ENCODE measurements at regions not wholly inside any gene's neighbourhood (a gene's known extent, or its start where the extent isn't known, plus 50 kb on each side); places are given as distances from the start of the nearest gene placed in this dataset.

DNA sequence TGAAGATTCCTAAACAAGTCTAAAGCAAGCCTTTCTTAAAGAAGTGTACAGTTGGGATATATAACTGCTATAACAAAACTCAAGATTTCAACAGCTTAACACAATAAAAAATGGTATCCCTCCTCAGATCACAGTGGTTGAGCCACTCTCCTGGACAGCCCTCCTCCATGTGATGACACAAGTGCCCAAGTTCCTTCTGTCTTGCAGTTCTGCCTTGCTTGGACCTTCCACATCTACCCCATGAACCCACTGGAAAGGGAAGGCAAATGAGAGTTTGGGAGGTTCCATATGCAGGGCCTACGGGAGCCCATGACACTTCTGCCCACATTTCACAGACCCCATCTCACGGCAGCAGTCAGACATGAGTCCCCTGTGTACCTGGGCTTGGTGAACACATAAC is 659.2 kb downstream of the UQCRFS1 start:
- TF ChIP-seq, protein P1, sequence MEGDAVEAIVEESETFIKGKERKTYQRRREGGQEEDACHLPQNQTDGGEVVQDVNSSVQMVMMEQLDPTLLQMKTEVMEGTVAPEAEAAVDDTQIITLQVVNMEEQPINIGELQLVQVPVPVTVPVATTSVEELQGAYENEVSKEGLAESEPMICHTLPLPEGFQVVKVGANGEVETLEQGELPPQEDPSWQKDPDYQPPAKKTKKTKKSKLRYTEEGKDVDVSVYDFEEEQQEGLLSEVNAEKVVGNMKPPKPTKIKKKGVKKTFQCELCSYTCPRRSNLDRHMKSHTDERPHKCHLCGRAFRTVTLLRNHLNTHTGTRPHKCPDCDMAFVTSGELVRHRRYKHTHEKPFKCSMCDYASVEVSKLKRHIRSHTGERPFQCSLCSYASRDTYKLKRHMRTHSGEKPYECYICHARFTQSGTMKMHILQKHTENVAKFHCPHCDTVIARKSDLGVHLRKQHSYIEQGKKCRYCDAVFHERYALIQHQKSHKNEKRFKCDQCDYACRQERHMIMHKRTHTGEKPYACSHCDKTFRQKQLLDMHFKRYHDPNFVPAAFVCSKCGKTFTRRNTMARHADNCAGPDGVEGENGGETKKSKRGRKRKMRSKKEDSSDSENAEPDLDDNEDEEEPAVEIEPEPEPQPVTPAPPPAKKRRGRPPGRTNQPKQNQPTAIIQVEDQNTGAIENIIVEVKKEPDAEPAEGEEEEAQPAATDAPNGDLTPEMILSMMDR (IDR thresholded peaks at IDR 0.05; ENCODE audit: extremely low read depth in 1 of 2, insufficient read depth in 1 of 2, low read depth in 1 of 2, low read length in 2 of 2), result no peak
- TF ChIP-seq, protein P2, sequence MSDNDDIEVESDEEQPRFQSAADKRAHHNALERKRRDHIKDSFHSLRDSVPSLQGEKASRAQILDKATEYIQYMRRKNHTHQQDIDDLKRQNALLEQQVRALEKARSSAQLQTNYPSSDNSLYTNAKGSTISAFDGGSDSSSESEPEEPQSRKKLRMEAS (IDR thresholded peaks at IDR 0.05; ENCODE audit: insufficient read depth, insufficient read length), result no peak
- TF ChIP-seq POLR2AphosphoS5 (IDR thresholded peaks at IDR 0.05; ENCODE audit: insufficient read depth, low read depth, low read length) (no peak), EZH2 (IDR thresholded peaks at IDR 0.05; ENCODE audit: borderline replicate concordance, low read depth, low read length, severe bottlenecking) (no peak)

Data from endothelial cell of umbilical vein (primary cell).